ENCODE measurements at regions not wholly inside any gene's neighbourhood (a gene's known extent, or its start where the extent isn't known, plus 50 kb on each side); places are given as distances from the start of the nearest gene placed in this dataset.

GRCh38 chr18:22687892-22688680 is 245.0 kb upstream of the RBBP8 start:
- no peak overlapping the region for H3K4me3 ChIP-seq (ENCODE audit: low read length)
- no peaks in the 10 kb centered on the region for H3K4me1 ChIP-seq (ENCODE audit: insufficient read depth, low read length)
- H3K9me3 ChIP-seq (ENCODE audit: low read depth, low read length), result no peaks in the 10 kb centered on the region
- H3K27me3 ChIP-seq (ENCODE audit: insufficient read depth, low read length), result no peaks in the 10 kb centered on the region

GRCh38 chr18:22688877-22689496 is 244.1 kb upstream of the RBBP8 start:
- Histone ChIP-seq H3K9me3 (ENCODE audit: low read depth, low read length) (no peaks in the 10 kb centered on the region), H3K4me1 (ENCODE audit: insufficient read depth, low read length) (no peaks in the 10 kb centered on the region)

GRCh38 chr18:22689712-22690111 is 243.4 kb upstream of the RBBP8 start:
- Histone ChIP-seq H3K4me3 (ENCODE audit: low read length) (no peak overlapping the region), H3K4me1 (ENCODE audit: insufficient read depth, low read length) (no peaks in the 10 kb centered on the region), H3K9me3 (ENCODE audit: low read depth, low read length) (no peaks in the 10 kb centered on the region), H3K27me3 (ENCODE audit: insufficient read depth, low read length) (no peaks in the 10 kb centered on the region)

More at GRCh38 chr18:22688877-22689496, 244.1 kb upstream of the RBBP8 start:
- H3K4me3 ChIP-seq (ENCODE audit: low read length), result no peak overlapping the region
- H3K27me3 ChIP-seq (ENCODE audit: insufficient read depth, low read length), result no peaks in the 10 kb centered on the region

DNA sequence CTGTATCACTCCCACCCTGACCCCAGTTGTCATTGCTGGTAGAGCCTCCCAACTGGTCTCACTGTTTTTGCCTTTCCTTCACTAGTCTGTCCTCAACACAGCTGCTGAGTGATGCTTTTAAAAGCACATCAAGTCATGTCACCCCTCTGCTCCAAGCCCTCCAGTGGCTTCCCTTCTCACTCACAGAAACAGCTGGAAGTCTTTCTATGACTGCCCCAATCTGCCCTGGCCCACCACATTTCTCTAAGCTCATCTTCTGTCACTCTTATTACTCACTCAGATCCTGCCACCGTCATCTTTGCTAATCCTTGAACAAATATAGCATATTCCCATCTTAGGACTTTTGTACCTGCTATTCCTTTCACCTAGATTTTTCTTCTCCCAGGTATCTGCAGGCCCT is 242.6 kb upstream of the RBBP8 start:
- H3K9me3 ChIP-seq (ENCODE audit: low read depth, low read length), result no peaks in the 10 kb centered on the region
- H3K4me3 ChIP-seq (ENCODE audit: low read length), result no peak overlapping the region
- H3K27me3 ChIP-seq (ENCODE audit: insufficient read depth, low read length), result no peaks in the 10 kb centered on the region
- no peaks in the 10 kb centered on the region for H3K4me1 ChIP-seq (ENCODE audit: insufficient read depth, low read length)

DNA sequence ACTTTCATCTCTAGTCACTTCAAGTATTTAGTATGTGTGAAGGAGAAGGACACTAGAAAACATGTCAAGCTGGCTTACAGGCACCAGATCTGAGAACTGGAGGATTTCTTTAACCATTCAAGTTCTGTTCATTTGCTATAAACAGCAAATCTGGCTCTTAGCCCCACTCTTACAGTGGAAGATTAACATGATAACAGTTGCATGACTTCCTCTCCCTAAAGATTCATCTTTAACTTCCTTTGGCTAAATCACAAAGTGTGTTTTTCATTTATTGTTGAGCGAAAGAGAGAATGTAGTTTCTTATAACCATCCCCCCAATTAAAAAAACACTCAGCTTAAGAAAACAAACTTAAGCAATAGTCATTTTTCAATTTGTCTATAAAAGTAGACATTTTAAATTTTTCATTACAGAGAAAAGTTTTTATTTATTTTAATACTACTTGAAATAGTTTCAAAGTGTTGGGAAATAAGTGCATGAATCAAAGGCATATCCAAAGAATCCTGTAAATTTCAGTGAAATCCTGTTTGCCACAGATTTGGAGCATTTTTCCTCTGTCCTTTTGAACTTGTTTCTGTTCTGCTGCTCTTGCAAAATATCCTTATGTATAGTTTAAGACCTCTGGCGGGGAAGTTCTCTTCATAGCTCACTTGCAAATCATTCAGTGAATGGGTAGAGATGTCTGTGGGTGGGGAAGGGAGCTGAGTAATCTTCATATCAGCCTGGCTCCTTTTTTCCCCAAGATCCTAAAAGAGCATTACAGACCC is 241.0 kb upstream of the RBBP8 start:
- Histone ChIP-seq H3K27me3 (ENCODE audit: insufficient read depth, low read length) (no peaks in the 10 kb centered on the region), H3K4me1 (ENCODE audit: insufficient read depth, low read length) (no peaks in the 10 kb centered on the region), H3K4me3 (ENCODE audit: low read length) (no peak overlapping the region), H3K9me3 (ENCODE audit: low read depth, low read length) (no peaks in the 10 kb centered on the region)

DNA sequence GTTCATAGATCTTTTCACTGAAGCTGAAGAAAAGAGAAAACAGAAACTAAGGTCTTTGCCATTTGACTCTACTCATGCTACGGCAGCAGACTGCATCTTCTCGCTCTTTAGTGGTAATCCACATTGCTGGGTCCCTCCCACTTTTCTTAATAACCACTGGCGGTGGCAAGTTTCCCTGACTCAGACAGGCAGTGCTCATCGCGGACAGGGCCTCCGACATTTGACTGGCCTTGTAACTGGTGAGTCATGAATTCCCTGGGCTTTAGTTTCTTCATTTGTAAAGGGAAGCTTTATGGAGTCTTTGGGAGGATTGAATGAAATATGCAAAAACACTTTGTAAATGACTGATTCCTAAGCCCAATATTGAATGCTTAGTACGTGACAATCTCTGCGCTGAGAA is 238.2 kb upstream of the RBBP8 start:
- H3K4me1 ChIP-seq (ENCODE audit: insufficient read depth, low read length), result no peaks in the 10 kb centered on the region
- no peaks in the 10 kb centered on the region for H3K9me3 ChIP-seq (ENCODE audit: low read depth, low read length)
- H3K4me3 ChIP-seq (ENCODE audit: low read length), result no peak overlapping the region
- H3K27me3 ChIP-seq (ENCODE audit: insufficient read depth, low read length), result no peaks in the 10 kb centered on the region

- Histone ChIP-seq H3K4me1 (ENCODE audit: insufficient read depth, low read length) (no peaks in the 10 kb centered on the region), H3K4me3 (ENCODE audit: low read length) (no peak overlapping the region), H3K9me3 (ENCODE audit: low read depth, low read length) (no peaks in the 10 kb centered on the region), H3K27me3 (ENCODE audit: insufficient read depth, low read length) (no peaks in the 10 kb centered on the region)
These were observed 237.5 kb upstream of the RBBP8 start for GRCh38 chr18:22695674-22696073.

DNA sequence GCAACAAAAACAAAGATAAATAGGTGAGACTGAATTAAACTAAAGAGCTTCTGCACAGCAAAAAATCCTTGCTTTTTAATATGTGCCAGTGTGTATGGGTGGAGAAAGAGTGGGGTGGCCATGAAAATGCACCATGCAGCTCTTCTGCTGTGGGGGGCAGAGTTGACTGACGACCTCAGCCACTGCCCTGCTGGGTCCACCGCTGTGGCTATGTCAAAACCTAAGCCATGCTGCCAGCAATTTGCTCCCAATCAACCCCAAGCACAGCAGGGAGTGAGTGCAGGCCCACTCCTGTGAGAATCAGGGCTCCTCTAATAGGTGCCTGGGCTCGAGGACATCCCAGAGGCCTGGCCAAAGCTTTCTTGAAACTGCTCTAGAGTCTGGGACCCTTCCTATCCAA is 235.6 kb upstream of the RBBP8 start:
- no peak overlapping the region for H3K4me3 ChIP-seq (ENCODE audit: low read length)
- no peaks in the 10 kb centered on the region for H3K4me1 ChIP-seq (ENCODE audit: insufficient read depth, low read length)

DNA sequence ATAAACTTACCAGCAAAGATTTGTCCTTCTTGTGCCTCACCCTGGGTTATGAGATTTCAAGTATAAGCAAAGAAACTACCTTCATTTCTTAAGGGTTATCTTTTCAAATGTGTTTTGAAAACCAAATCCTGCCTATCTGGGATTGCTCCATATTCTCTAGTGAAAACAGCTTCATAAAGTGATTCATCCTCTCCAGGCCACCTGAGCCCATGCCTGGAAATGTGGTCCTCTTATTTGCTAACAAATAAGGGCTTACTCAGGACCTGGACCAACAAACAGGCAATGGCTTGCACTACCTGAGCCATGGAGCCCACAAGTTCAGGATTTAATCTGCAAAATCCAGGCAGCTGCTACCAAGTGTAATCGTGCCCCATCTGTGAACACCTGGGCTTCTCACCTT is 234.4 kb upstream of the RBBP8 start:
- H3K9me3 ChIP-seq (ENCODE audit: low read depth, low read length), result no peaks in the 10 kb centered on the region
- no peaks in the 10 kb centered on the region for H3K27me3 ChIP-seq (ENCODE audit: insufficient read depth, low read length)
- no peaks in the 10 kb centered on the region for H3K4me1 ChIP-seq (ENCODE audit: insufficient read depth, low read length)
- no peak overlapping the region for H3K4me3 ChIP-seq (ENCODE audit: low read length)

More for the DNA sequence above, 235.6 kb upstream of the RBBP8 start:
- Histone ChIP-seq H3K9me3 (ENCODE audit: low read depth, low read length) (no peaks in the 10 kb centered on the region), H3K27me3 (ENCODE audit: insufficient read depth, low read length) (no peaks in the 10 kb centered on the region)

- Histone ChIP-seq H3K4me3 (ENCODE audit: low read length) (no peak overlapping the region), H3K27me3 (ENCODE audit: insufficient read depth, low read length) (no peaks in the 10 kb centered on the region), H3K4me1 (ENCODE audit: insufficient read depth, low read length) (no peaks in the 10 kb centered on the region), H3K9me3 (ENCODE audit: low read depth, low read length) (no peaks in the 10 kb centered on the region)
These were observed 233.5 kb upstream of the RBBP8 start for GRCh38 chr18:22699629-22700028.

- Histone ChIP-seq H3K27me3 (ENCODE audit: insufficient read depth, low read length) (no peaks in the 10 kb centered on the region), H3K4me1 (ENCODE audit: insufficient read depth, low read length) (no peaks in the 10 kb centered on the region), H3K4me3 (ENCODE audit: low read length) (no peak overlapping the region), H3K9me3 (ENCODE audit: low read depth, low read length) (no peaks in the 10 kb centered on the region)
These were observed 232.2 kb upstream of the RBBP8 start for GRCh38 chr18:22700920-22701319.

- Histone ChIP-seq H3K9me3 (ENCODE audit: low read depth, low read length) (no peaks in the 10 kb centered on the region), H3K4me1 (ENCODE audit: insufficient read depth, low read length) (no peaks in the 10 kb centered on the region), H3K4me3 (ENCODE audit: low read length) (no peak overlapping the region), H3K27me3 (ENCODE audit: insufficient read depth, low read length) (no peaks in the 10 kb centered on the region)
These were observed 231.8 kb upstream of the RBBP8 start for GRCh38 chr18:22701326-22701725.

- Histone ChIP-seq H3K9me3 (ENCODE audit: low read depth, low read length) (no peaks in the 10 kb centered on the region), H3K4me3 (ENCODE audit: low read length) (no peak overlapping the region), H3K4me1 (ENCODE audit: insufficient read depth, low read length) (no peaks in the 10 kb centered on the region), H3K27me3 (ENCODE audit: insufficient read depth, low read length) (no peaks in the 10 kb centered on the region)
These were observed 231.3 kb upstream of the RBBP8 start for GRCh38 chr18:22701795-22702194.

DNA sequence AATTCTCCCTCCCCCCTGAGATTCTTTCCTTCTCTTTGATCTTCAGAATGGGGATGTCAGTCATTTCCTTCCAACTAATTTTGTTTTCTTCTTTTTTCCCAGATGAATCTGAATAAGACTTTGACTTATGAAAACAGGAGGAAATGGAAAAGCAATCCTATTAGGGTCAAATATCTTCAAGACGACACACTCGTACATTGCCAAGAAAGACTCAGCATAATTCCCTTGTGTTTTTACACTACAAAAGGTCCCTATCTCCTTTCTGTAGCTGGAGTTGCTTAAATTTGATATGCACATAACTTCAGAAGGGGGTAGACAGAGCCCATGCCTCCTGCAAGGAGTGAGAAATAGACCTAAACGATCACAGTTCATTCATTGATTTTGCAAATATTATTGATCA is 230.3 kb upstream of the RBBP8 start:
- Histone ChIP-seq H3K27me3 (ENCODE audit: insufficient read depth, low read length) (no peaks in the 10 kb centered on the region), H3K4me3 (ENCODE audit: low read length) (no peak overlapping the region), H3K9me3 (ENCODE audit: low read depth, low read length) (no peaks in the 10 kb centered on the region), H3K4me1 (ENCODE audit: insufficient read depth, low read length) (no peaks in the 10 kb centered on the region)

- Histone ChIP-seq H3K4me3 (ENCODE audit: low read length) (no peak overlapping the region), H3K27me3 (ENCODE audit: insufficient read depth, low read length) (no peaks in the 10 kb centered on the region), H3K4me1 (ENCODE audit: insufficient read depth, low read length) (no peaks in the 10 kb centered on the region)
These were observed 229.1 kb upstream of the RBBP8 start for GRCh38 chr18:22703883-22704585.

More at GRCh38 chr18:22703883-22704585, 229.1 kb upstream of the RBBP8 start:
- no peaks in the 10 kb centered on the region for H3K9me3 ChIP-seq (ENCODE audit: low read depth, low read length)

Measured in mononuclear cell (primary cell).